GM12873 (cell line): ENCODE measurements at regions not wholly inside any gene's neighbourhood (a gene's known extent, or its start where the extent isn't known, plus 50 kb on each side); places are given as distances from the start of the nearest gene placed in this dataset.

Experiments
- CTCF ChIP-seq: IDR thresholded peaks from 2 replicates; pipeline ENCODE4 v1.5.1; 2012; ENCODE audit warnings: low read depth, mild to moderate bottlenecking, moderate library complexity, low read length, control low read depth; ENCODE audit not compliant: insufficient read depth; ENCODE audit errors: missing control alignments

- no peak for TF ChIP-seq CTCF
Observed at GRCh38 chr21:35178098-35178497, 129.0 kb upstream of the RUNX1 start.

- no peak for TF ChIP-seq CTCF
Observed at GRCh38 chr21:35172231-35172630, 123.1 kb upstream of the RUNX1 start.

GRCh38 chr21:35171385-35171784 lies 122.3 kb upstream of the RUNX1 start:
- no peak for TF ChIP-seq CTCF

GRCh38 chr21:35170818-35171217 lies 121.7 kb upstream of the RUNX1 start:
- TF ChIP-seq CTCF = no peak

GRCh38 chr21:35170244-35170643 lies 121.1 kb upstream of the RUNX1 start:
- no peak for TF ChIP-seq CTCF

- TF ChIP-seq CTCF = no peak
Observed at GRCh38 chr21:35169574-35169973, 120.5 kb upstream of the RUNX1 start.

DNA sequence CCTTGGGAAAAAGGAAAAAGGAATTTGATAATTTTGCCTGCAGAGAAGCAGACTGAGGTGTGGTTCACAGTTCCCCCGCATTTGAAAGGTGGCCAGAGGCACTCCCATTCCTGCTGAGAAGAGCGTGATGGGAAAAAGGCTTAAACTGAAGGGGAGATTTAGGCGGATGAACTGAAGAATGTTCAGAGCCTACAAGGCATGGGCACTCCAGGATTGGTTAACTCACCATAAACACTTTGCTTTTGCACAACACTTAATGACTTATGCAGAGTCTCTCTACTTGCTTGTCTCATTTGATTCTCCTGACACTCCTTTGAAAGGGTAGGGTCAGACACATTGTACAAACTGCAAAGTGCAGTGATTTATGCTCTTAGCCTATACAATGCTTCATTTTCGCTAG lies 119.6 kb upstream of the RUNX1 start:
- TF ChIP-seq CTCF = no peak
